CD4-positive, alpha-beta T cell (primary cell): ENCODE measurements at regions not wholly inside any gene's neighbourhood (a gene's known extent, or its start where the extent isn't known, plus 50 kb on each side); places are given as distances from the start of the nearest gene placed in this dataset.

ENCODE experiments used
- ATAC-seq: fragments of 200-7000 bp; cut with Tn5 transposase; one replicate; pipeline ENCODE4 v1.10.0; 2022; ENCODE audit warnings: mild to moderate bottlenecking; ENCODE audit not compliant: poor library complexity
- CTCF ChIA-PET: fragments of 350-600 bp; sonication (Branson Sonifier 250); formaldehyde crosslinking; loops from one replicate; lab custom pipeline; 2021; ENCODE audit warnings: antibody characterized with exemption, inconsistent platforms; lab: Charles Lee
- POLR2A ChIA-PET: fragments of 350-600 bp; sonication (Branson Sonifier 250); formaldehyde crosslinking; loops from one replicate; lab custom pipeline; 2021; ENCODE audit warnings: antibody characterized with exemption, inconsistent platforms; lab: Charles Lee
- DNase-seq, 14 experiments: peaks; one replicate each; pipeline ENCODE4 v3.0.0-alpha.2; 2013 to 2020; ENCODE audit warnings: mixed read lengths in 2 of 14
- H3K27ac ChIP-seq, 2 donors: one replicate each; pipeline versions ENCODE4 v1.5.1 to v1.7.0; 2013; ENCODE audit warnings: low read length in 2 of 2, low read depth in 1 of 2, mild to moderate bottlenecking in 1 of 2
- H3K27me3 ChIP-seq, 2 experiments: 1 replicate in 1 of 2; 2 replicates in 1 of 2; pipeline versions ENCODE4 v1.6.1 to v1.7.0; 2013; ENCODE audit warnings: low read length in 2 of 2, control low read depth in 1 of 2, mild to moderate bottlenecking in 1 of 2, moderate library complexity in 1 of 2; ENCODE audit not compliant: insufficient read depth in 2 of 2, control insufficient read depth in 1 of 2
- H3K36me3 ChIP-seq: one replicate; pipeline ENCODE4 v1.6.1; 2013; ENCODE audit warnings: low read length, control low read depth; ENCODE audit not compliant: insufficient read depth
- H3K4me1 ChIP-seq: one replicate; pipeline ENCODE4 v1.6.1; 2013; ENCODE audit warnings: low read length, control low read depth; ENCODE audit not compliant: insufficient read depth
- H3K4me3 ChIP-seq: one replicate; pipeline ENCODE4 v1.5.1; 2013; ENCODE audit warnings: mild to moderate bottlenecking, low read length, moderate library complexity
- H3K9me3 ChIP-seq, 2 experiments: 1 replicate in 1 of 2; 2 replicates in 1 of 2; pipeline versions ENCODE4 v1.6.1 to v1.7.0; 2013; ENCODE audit warnings: low read length in 2 of 2, mild to moderate bottlenecking in 2 of 2, control low read depth in 1 of 2, moderate library complexity in 1 of 2; ENCODE audit not compliant: control insufficient read depth in 1 of 2, insufficient read depth in 1 of 2
- H3K27ac Mint-ChIP-seq: one replicate; pipeline ENCODE4 v1.8.0; 2020; ENCODE audit warnings: mixed read lengths
- H3K27me3 Mint-ChIP-seq: one replicate; pipeline ENCODE4 v1.8.0; 2021; ENCODE audit warnings: mixed read lengths
- H3K36me3 Mint-ChIP-seq: one replicate; pipeline ENCODE4 v1.8.0; 2021; ENCODE audit warnings: low read depth, mixed read lengths
- H3K4me1 Mint-ChIP-seq: one replicate; pipeline ENCODE4 v1.8.0; 2021; ENCODE audit warnings: low read depth, mixed read lengths
- H3K4me3 Mint-ChIP-seq: one replicate; pipeline ENCODE4 v1.8.0; 2020; ENCODE audit warnings: mild to moderate bottlenecking, mixed read lengths
- H3K9me3 Mint-ChIP-seq: one replicate; pipeline ENCODE4 v1.8.0; 2020; ENCODE audit warnings: mixed read lengths
- intact Hi-C, 2 experiments: fragments of 100-400 bp; cut with DNase I in 1 of 2; cut with micrococcal nuclease in 1 of 2; formaldehyde crosslinking; loops; one replicate each; pipeline versions ENCODE4 v1.15.1 to v1.9.0; 2023 to 2025; cut with DNase I, micrococcal nuclease
- TF ChIP-seq, protein P1 (sequence below): fragments of 200-600 bp; IDR thresholded peaks from one replicate; pipeline ENCODE4 v1.8.0; 2022; ENCODE audit warnings: antibody characterized with exemption, mild to moderate bottlenecking

GRCh38 chr11:114832532-114833125 lies 154.3 kb downstream of the NXPE2 start:
- Histone ChIP-seq H3K4me3 (no peak overlapping the region), H3K4me1 (no peaks in the 10 kb centered on the region), H3K27me3 (peaks cover 3 to 9% of the 10 kb centered on the region in 2 experiments), H3K36me3 (no peaks in the 10 kb centered on the region), H3K27ac (no peak overlapping the region), H3K9me3 (peaks cover 0 to 3% of the 10 kb centered on the region in 2 experiments)
- CTCF ChIA-PET: no interaction called here
- TF ChIP-seq, protein P1, sequence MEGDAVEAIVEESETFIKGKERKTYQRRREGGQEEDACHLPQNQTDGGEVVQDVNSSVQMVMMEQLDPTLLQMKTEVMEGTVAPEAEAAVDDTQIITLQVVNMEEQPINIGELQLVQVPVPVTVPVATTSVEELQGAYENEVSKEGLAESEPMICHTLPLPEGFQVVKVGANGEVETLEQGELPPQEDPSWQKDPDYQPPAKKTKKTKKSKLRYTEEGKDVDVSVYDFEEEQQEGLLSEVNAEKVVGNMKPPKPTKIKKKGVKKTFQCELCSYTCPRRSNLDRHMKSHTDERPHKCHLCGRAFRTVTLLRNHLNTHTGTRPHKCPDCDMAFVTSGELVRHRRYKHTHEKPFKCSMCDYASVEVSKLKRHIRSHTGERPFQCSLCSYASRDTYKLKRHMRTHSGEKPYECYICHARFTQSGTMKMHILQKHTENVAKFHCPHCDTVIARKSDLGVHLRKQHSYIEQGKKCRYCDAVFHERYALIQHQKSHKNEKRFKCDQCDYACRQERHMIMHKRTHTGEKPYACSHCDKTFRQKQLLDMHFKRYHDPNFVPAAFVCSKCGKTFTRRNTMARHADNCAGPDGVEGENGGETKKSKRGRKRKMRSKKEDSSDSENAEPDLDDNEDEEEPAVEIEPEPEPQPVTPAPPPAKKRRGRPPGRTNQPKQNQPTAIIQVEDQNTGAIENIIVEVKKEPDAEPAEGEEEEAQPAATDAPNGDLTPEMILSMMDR: no peak
- Mint-ChIP-seq H3K4me1 (no peaks in the 10 kb centered on the region), H3K9me3 (peaks cover 2% of the 10 kb centered on the region), H3K27ac (no peak overlapping the region), H3K27me3 (no peaks in the 10 kb centered on the region), H3K36me3 (no peaks in the 10 kb centered on the region), H3K4me3 (no peak overlapping the region)
- ATAC-seq: no peak
- intact Hi-C loops: no loop called here
- POLR2A ChIA-PET: no interaction called here
- no peak for DNase-seq

GRCh38 chr11:114836161-114836560 lies 157.8 kb downstream of the NXPE2 start:
- POLR2A ChIA-PET: no interaction called here
- no peak for ATAC-seq
- no peak overlapping the region for H3K4me3 Mint-ChIP-seq

DNA sequence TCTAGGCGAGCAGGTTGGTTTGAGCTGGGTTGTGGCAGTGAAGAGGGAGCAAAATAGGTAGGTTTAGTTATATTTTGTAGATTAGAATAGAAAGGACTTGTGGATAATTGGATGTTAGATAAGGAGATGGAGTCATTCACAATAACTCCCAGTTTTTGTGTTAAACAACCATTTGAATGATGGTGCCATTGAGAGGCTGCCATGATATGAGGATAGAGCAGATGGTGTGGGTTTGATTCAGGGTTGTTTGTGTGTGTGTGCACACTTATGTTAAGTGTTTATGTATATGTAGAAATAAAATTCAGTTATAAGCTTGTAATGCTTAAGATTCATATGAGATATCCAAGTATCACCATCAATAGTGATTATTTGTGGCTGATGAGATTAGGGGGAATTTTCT lies 166.6 kb downstream of the NXPE2 start:
- intact Hi-C loops: no loop called here
- Mint-ChIP-seq H3K27me3 (no peaks in the 10 kb centered on the region), H3K4me3 (no peak overlapping the region), H3K36me3 (no peaks in the 10 kb centered on the region), H3K27ac (no peak overlapping the region), H3K4me1 (no peaks in the 10 kb centered on the region), H3K9me3 (no peaks in the 10 kb centered on the region)
- DNase-seq: no peak
- ATAC-seq: no peak
- POLR2A ChIA-PET: no interaction called here
- Histone ChIP-seq H3K4me1 (no peaks in the 10 kb centered on the region), H3K27me3 (no peaks in the 10 kb centered on the region), H3K27ac (no peak overlapping the region), H3K9me3 (no peaks in the 10 kb centered on the region), H3K4me3 (no peak overlapping the region), H3K36me3 (no peaks in the 10 kb centered on the region)
- CTCF ChIA-PET: no interaction called here
- TF ChIP-seq, protein P1: no peak

More at GRCh38 chr11:114836161-114836560, 157.8 kb downstream of the NXPE2 start:
- CTCF ChIA-PET: no interaction called here
- Histone ChIP-seq H3K9me3 (peaks cover 0 to 3% of the 10 kb centered on the region in 2 experiments), H3K36me3 (no peaks in the 10 kb centered on the region), H3K4me1 (no peaks in the 10 kb centered on the region), H3K27me3 (peaks cover 0 to 9% of the 10 kb centered on the region in 2 experiments), H3K4me3 (no peak overlapping the region), H3K27ac (no peak overlapping the region)
- Mint-ChIP-seq H3K27me3 (no peaks in the 10 kb centered on the region), H3K9me3 (peaks cover 8% of the 10 kb centered on the region), H3K36me3 (no peaks in the 10 kb centered on the region), H3K27ac (no peak overlapping the region), H3K4me1 (no peaks in the 10 kb centered on the region)
- intact Hi-C loops: no loop called here
- TF ChIP-seq, protein P1: no peak
- no peak for DNase-seq
